RPMI8226 (cell line): ENCODE measurements at regions not wholly inside any gene's neighbourhood (a gene's known extent, or its start where the extent isn't known, plus 50 kb on each side); places are given as distances from the start of the nearest gene placed in this dataset.
"Not testable (repeated sequence)": the region's sequence is repeated elsewhere in the genome, so short reads cannot be mapped to it uniquely, and the experiment has no call there.

Experiments
- DNase-seq: peaks from one replicate; pipeline ENCODE4 v3.0.0-alpha.2; 2015

DNA sequence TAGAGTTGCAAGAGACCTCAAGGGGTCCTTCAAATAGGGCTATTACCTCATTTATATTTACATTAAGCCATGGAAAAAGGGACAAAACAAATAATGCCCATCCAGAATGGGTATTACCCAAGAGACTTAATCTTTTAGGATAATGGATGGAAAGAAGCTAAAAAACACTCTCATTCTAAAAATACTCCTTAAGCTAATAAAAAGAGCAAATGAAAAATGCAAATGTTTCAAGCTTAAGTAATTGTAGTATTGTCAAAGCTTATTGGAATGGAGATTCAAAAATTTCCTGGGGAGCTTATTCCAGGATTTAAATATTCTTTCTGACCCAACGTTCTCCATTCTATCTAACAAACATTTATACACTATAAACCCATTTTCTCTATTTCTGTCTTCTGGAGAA lies 107.8 kb upstream of the SPIN4 start:
- no peak for DNase-seq

DNA sequence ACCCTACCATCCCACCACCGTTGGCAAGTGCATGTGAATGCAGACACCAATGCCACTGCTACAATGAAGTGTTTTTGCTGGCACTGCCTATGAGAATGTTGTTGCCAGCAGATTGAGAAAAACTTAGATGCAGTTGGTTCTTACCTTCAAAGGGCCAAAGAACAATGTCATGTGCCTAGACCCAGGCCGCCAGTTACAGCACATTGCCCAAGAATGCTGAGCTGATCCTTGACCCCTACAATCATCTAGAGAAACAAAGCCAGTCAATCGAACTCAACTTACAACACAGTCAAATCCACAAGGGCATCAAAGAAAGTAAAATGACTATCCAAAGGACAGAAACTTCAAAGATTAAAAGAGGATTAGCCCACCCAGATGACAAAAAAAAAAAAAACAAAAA lies 102.4 kb upstream of the SPIN4 start:
- no peak for DNase-seq

DNA sequence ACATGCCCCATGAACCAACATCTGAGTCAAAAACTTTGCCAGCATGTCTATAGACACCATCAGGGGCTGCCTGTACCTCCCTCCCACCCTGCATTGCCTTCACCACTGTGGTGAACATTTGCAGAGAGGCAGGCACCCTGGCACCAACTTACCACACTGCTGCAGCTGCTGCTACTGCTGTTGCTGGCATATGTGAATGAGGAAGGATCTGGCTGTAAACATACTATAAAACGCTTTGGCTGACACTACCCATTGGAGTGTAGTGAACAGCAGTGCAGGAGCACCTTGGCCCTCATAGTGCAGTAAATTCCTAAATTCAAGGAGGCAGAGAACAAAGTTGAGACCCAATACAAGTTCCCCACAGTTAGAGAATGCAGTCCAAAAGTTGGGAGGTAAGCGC lies 90.6 kb upstream of the SPIN4 start:
- DNase-seq: no peak

DNA sequence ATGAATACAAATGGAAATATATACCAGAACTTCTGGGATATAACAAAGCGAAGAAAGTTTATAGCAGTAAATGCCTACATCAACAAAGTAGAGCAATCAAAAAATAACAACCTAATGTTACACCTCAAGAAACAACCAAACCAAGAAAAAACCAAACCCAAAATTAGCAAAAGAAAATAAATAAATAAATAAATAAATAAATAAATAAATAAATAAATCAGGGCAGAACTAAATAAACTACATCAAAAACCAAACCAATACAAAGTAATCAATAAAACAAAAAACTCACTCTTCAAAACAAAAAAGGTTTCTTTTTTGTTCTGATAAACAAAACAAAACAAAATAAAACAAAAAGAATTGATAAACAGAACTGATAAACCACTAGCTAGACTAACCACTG lies 88.4 kb upstream of the SPIN4 start:
- DNase-seq: no peak

DNA sequence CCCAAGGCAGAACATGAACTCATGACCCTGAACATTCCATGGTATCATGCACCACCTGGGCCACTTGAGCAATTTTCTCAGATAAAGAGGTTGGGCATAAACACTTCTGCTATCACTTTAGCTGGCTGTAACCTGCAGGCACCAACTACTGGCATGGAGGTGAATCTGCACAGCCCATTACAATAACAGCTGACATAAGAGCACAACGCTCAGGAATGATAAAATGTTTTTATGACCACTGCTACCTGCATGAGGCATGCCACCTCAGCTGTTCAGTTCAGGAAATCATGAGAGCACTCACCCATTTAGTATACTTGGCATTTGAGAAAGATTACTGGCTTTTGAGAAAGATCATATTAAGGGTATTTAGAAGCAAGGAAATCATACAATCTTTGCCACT lies 85.7 kb upstream of the SPIN4 start:
- no peak for DNase-seq

DNA sequence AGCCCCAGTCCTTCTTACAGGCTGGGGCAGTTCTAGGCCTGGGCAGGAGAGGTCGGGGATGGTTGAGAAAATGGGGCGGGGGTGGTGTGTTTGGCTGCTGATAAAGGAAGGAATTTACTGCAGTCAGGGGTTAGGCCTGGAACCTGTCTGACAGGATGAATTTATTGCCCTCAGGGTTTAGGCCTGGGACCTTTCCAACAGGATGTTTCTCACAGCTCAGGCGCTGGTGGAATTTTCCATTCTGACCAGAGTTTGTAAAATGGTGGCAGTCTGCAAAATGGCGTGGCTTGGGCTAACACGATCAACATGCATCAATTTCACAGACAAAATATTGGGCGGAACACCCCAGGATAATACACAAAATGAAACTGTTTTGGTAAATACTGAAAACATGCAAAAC lies 83.5 kb upstream of the SPIN4 start:
- no peak for DNase-seq

DNA sequence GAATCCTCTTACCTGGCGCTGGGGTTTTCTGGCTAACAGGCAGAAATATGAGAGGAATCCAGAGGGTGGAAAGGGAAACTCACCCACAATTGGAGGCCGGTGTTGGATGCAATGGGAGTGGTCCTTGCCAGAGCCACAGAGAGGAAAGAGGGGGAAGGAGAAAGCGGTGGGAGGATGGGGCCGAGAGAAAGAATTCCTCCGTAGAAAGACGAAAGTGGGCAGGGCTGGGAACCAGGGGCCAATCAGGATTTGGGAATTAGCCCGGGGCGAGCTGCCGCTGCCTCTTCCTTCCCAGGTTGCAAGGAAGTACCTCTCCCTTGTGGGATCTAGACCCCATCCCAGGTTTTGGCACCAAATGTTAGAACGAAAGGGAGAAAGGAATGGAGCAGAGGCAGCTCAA lies 83.1 kb upstream of the SPIN4 start:
- DNase-seq: no peak

DNA sequence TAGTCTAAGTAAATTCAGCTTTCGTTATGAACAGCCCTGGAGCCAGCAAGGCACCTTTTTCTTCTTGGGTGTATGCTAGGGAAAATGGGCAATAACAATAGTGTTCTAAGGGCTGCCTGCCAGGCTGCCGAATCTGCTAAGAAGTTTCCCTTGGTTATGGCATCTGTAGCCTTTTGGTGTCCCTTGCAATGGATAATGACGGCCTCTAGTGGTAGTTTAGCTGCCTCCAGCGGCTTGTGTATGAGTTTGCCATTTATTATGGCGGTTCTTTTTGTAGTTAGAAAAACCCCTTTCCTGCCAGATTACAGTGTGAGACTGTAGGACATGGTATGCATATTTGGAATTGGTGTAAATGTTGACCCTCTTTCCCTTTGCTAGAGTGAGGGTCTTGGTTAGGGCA lies 78.9 kb upstream of the SPIN4 start:
- DNase-seq: no peak

DNA sequence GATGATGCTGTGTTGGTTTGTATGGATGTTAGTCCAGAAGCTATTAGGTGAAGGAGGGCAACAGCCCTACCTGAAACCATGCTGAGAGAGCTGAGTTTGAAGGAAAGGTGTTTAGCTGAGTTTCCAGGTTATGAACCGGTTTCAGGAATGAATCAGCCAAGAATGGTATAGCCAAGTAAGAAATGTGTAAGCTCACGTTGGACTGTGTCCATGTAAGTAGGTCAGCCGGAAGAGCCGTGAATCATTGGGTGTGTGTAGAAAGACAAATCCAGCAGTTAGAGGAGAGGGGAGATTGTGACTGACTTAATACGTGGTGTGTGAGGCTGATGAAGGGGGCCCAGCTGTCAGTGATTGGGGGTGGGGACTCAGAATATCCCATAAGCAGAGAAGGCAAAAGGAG lies 77.2 kb upstream of the SPIN4 start:
- no peak for DNase-seq

DNA sequence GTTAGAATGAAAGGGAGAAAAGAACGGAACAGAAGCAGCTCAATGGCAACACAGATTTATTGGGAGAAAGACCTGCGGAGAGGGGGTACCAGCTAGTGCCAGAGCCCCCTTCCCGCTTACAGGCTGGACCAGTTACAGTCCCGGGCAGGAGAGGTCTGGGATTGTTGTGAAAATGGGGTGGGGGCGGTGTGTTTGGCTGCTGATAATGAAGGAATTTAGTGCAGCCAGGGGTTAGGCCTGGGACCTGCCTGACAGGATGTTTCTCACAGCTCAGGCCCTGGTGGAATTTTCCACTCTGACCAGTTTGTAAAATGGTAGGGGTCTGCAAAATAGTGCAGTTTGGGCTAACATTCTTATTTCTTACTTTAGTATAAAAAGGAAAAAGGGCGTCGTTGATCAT lies 75.4 kb upstream of the SPIN4 start:
- no peak for DNase-seq

DNA sequence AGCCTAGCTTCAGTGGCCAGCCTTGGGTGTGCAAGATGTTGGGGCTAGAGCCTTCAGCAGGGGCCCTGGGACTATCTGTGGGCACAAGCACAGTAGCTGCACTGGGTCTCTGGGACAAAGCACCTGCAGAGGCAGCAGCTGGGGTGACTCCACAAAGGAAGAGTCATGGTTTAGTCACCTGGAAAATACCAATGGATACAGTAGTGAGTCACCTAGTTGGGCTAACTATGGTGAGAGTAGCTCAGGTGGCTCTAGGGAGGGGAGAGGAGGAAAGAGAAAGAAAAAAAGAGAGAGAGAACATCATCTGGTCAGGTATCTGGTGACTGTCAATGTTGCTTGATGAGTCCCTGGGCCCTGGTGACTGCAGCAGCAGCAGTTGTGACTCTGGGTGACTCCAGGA lies 72.9 kb upstream of the SPIN4 start:
- no peak for DNase-seq

DNA sequence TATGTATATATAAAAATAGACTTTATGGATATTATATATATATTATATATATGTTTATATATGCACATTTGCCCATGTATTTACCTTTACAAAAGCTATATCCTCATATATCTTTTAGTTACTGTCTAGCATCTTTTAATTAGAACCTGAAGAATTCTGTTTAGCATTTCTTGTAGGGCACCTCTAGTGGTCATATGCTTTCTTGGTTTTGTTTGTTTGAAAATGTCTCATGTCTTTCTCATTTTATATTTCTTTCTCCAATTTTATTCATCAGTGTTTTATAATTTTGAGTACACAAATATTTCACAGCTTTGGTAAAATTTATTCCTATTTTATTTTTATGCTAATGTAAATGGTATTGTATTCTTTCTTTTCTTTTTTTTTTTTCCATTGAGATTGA lies 70.3 kb upstream of the SPIN4 start:
- no peak for DNase-seq

DNA sequence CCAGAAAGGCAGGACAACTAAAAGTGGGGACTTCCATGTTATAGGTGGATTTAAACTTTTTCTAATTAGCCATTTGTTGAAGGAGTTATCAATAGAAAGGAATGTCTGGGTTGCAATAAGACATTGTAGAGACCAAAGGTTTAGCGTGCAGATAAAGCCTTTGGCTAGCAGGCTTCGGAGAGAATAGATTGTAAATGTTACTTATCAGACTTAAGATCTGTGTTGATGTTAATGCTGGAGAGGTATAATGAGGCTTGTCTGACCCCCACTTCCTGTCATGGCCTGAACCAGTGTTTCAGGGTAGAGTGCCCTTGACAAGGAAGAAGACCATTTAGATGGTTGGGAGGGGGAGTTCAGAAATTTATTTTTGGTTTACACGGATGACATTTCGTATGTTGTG lies 67.1 kb upstream of the SPIN4 start:
- DNase-seq: no peak

DNA sequence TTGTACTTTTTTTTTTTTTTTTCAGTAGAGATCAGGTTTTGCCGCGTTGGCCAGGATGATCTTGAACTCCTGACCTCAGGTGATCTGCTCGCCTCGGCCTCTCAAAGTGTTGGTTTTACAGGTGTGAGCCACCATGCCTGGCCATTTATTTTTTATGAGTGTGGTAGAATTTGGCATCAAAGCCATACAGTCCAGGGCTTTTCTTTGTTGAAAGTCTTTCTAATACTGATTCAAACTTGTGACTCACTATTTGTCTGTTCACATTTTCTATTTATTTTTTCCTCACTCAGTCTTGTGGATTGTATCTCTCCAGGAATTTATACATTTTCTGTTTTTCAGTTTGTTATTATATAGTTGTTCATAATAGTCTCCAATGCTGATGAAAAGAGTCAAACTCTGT lies 66.5 kb upstream of the SPIN4 start:
- DNase-seq: no peak

DNA sequence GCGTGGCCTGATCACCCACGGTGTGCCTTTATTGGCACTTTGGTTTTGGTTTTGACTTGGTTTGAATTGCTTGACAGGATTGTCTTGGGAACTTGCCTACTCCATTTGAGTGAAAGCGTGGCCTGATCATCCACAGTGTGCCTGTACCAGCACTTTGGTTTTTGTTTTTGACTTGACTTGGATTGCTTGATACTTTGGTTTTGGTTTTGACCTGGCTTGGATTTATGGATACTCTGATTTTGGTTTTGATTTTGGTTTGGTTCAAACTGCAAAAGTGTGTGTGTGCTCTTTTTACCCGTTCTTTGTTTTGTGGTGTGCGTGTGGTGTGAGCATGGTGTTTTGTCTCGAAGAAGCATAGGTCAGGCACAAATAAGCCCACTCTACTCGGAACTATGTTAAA lies 58.8 kb upstream of the SPIN4 start:
- DNase-seq: not testable (repeated sequence)

DNA sequence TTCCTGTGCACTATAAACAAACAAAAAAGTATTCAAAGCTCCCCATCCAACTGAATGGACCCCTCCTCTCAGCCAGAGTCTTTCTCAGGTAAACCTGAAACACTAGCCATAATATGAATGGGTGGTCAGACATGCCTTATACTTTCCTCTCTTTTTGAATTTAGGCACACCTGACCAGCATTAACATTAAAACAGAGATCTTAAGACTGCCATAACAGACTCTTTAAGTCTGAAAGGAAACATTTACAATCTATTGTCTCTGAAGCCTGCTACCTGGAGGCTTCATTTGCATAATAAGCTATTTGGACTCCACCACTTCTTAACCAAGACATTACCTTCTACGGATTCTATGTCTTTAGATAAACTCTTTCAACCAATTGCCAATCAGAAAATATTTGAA lies 56.9 kb upstream of the SPIN4 start:
- no peak for DNase-seq

DNA sequence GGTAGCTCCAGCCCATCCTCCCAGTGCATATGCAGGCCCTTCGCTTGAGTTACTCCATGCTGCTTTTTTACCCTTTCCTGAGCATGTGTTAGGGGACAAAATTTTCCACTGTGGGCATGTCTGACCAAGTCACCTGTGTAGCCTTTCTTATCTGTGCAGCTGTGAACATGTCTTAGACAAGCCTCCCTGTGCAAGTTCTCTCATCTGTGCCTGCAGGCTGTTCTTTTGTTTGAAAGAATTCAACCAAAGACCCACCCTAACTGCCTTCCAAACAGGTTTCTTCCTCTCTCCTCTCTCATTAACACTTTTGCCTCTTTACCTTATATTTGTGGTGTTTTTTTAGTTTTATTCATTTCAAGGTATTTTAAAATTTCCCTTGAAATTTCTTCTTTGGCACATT lies 53.2 kb upstream of the SPIN4 start:
- no peak for DNase-seq

DNA sequence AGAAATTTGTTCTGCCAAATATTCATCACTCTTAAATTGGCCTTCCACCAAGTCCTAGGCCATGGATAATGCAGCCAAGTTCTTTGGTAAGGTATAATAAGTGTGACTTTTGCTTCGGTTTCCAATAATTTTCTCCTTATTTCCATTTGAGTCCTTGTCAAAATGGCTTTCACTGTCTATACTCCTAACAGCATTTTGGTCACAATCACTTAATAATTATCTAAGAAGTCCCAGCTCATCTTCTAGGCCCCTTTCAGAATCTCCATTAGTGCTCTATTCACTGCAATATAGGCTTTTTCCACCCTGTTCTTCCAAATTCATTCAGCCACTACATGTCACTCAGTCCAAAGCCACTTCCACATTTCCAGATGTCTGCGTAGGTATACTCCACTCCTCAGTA lies 51.0 kb upstream of the SPIN4 start:
- no peak for DNase-seq
